Renal cortex interstitium (tissue), 11 donors: ENCODE measurements at regions not wholly inside any gene's neighbourhood (a gene's known extent, or its start where the extent isn't known, plus 50 kb on each side); places are given as distances from the start of the nearest gene placed in this dataset.
A peak's percentile ranks its signal among the peaks of the same experiment; 100 is the strongest.

Experiments
- DNase-seq, 11 donors: peaks; one replicate each; pipeline ENCODE4 v3.0.0-alpha.2; 2013; ENCODE audit warnings: low read depth in 9 of 11, low spot score in 4 of 11; ENCODE audit errors: extremely low read depth in 1 of 11

DNA sequence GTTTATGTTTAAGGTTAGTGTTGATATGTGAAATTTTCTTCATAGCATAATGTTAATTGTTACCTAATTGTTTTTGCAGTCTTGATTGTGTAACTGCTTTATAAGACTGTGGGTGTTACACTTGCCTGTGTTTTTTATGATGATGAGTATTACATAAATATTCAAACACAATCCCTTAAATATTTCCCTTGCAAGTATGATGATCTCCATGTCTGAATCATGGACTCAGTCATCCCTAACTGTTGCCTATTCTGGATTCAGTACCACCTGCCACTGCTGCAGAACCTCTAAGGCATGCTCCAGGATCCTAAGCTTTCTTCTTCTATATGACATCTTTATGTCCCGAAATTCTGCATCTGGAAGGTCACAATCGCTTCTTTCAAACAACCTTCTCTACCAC lies 246.3 kb upstream of the CLEC14A start:
- no peak for DNase-seq

GRCh38 chr14:38500125-38500524 lies 244.2 kb upstream of the CLEC14A start:
- DNase-seq = no peak

- no peak for DNase-seq
These were observed 240.2 kb upstream of the CLEC14A start for GRCh38 chr14:38496092-38496491.

DNA sequence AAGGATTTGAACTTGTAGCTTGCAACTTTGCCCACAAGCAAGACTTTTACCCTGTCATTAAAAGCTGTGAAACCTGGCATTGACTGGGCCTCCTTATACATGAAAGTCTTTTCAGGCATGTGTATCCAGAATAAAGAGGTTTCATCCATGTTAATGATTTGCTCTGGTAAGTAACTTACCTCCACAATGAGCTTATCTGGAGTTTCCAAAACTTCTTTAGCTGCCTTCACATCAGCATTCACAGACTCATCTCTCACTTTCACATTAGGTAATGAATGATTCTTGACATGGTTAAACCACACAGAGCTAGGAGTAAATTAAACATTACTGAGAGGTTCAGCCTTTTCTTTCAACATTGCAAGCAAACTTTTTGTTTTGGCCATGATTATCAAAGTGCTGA lies 234.4 kb upstream of the CLEC14A start:
- no peak for DNase-seq

- DNase-seq = no peak
These were observed 229.1 kb upstream of the CLEC14A start for GRCh38 chr14:38485026-38485425.

DNA sequence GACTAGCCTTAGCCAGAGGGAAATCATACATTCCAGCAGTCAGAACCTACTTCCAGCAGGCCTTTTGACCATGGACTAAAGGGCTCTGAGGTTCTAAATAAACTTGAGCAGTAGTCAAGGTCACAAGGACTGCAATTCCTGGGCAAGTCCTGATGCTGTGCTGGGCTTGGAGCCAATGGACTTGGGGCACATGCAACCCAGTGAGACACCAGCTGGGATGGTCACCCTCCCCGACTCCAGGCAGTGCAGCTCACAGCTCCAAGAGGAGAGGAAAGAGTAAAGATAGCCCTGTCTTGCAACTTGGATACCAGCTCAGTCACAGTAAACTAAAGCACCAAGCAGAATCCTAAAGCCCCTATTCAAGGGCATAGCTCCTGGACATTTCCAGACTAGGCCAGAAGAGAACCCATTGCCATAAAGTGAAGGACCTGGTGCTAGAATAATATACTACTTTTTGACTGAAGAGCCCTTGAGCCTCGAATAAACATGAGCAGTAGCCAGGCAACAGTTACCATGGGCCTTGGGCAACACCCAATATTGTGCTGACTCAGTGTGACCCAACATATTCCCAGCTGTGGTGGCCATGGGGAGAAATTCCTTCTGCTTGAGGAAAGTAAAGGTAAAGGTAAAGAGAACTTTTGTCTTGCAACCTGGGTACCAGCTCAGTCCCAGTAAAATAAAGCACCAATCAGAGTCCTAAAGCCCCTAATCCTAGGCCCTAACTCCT lies 226.2 kb upstream of the CLEC14A start:
- no peak for DNase-seq

DNA sequence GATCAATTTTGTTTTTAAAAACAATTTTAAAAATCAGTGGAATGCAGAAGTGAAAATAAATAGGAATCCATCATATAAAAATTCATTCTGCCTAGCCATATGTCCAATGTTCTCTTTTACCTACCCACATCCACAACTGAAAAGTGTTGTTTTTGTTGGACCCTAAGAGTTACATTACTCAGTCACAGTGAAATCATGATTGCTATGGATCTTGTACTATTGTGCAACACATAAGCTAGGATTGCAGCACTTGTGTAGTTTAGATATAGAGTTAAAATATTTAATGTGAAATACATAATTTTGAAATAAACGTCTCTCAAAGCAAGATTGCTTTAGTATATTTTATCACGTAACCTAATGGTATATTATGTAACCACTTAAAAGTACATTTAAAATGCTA lies 213.3 kb upstream of the CLEC14A start:
- DNase-seq = no peak

GRCh38 chr14:38442208-38442607 lies 186.3 kb upstream of the CLEC14A start:
- no peak for DNase-seq

DNA sequence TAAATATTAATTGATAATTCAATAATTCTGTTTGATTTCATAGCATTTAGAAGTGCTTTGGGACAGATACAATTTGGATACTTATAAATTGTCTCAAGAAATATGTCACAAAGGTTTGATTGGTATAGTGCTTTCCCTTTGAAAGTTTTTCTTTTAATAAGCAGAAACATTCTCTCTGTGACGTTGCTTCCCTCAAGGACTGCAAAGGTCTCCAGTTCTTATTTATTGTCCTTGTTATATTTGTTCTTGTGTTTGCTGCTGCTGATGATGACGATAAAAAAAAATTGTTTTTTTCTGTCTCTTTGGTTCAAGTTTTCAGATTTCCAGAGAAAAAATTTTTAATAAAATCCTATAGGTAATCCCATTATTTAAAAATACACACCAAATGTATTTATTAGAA lies 176.3 kb upstream of the CLEC14A start:
- DNase-seq = no peak

DNA sequence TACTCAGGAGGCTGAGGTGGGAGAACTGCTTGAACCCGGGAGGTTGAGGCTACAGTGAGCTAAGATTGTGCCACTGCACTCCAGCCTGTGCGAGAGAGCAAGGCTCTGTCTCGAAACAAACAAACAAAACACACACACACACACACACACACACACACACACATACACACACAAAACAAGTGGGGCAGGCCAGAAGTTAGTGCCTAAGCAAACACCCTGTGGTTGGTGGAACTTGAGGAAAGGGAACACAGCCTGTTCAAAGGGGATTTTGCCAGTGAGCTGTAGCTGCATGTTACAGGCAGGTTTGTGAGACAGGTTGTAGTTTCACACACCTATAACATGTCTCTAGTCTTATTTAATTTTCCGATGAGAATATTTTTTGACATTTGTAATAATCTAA lies 175.3 kb upstream of the CLEC14A start:
- DNase-seq = no peak

DNA sequence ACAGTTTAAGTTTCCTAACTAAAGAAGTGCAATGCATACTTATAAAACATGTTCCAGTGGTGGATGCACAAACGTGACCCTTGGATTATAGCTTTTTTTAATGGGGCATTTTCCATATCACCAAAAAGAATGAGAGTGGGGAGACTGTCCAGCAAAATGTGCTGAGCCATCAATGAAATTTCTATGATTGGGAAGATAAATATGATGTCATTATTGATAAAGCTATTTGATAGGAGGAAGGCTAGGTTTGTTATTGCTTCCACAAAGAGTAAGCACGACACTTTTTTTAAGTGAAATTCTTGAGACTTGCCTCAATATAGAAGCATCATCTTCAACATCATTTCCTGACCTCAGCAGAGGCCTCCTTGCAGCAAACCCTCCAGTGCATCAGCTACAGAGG lies 174.6 kb upstream of the CLEC14A start:
- no peak for DNase-seq

GRCh38 chr14:38425324-38425976 lies 169.6 kb upstream of the CLEC14A start:
- no peak for DNase-seq

DNA sequence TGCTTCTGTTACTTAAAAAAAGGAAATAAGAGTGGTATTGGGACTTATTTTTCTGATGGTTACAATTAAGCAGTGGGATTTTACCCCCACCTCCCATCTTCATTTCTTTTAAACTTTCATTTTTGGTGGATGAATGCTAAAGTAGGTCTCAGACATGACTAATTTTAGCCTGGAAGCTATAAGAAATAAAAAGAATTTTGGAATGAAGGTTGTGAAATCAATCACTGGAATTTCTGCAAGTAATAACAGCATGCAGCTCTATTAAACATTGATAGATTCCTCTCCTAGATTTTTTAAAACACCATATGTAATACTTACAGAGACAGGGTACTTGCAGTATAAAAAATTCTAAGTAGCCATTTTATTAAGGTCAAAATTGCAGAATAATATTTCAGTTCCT lies 164.2 kb upstream of the CLEC14A start:
- DNase-seq = no peak

DNA sequence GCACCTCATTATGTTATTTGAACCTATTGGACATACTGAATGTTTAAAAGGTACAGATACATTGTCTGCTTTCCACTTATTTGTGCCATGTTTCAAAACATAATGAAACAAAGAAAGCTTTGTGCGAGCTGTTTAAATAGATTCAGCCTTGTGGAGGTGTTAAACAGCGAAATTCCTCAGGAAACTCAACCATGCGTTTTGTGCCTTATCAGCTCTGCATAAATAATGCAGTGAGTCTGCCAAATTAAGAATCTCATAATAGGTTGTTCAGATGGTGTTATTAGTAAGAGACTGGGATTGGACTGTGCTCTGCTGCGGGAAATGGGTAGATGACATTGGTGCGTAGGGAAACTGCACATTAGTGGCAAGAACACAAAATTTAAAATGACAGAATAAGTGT lies 163.7 kb upstream of the CLEC14A start:
- DNase-seq = no peak

DNA sequence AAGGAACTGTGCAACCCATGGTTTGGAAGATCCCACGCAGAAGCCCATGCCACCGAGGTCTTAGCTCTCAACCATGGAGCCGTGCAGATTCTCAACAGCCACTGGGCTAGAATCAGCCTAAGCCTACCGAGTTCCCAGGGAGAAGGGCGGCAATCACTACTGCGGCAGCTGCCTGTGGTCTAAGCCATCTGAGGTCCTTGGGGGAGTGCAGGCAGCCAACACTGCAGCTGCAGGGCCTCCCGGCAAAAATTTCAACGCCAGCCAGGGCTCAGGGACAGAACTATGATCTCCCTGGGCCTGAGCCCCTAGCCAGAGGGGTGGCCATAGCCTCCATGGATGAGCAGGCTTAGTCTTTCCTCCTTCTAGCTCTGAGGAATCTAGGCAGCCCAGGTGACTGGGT lies 156.8 kb upstream of the CLEC14A start:
- no peak for DNase-seq

GRCh38 chr14:38410442-38410841 lies 154.5 kb upstream of the CLEC14A start:
- DNase-seq = no peak

GRCh38 chr14:38409071-38409705 lies 153.3 kb upstream of the CLEC14A start:
- no peak for DNase-seq

DNA sequence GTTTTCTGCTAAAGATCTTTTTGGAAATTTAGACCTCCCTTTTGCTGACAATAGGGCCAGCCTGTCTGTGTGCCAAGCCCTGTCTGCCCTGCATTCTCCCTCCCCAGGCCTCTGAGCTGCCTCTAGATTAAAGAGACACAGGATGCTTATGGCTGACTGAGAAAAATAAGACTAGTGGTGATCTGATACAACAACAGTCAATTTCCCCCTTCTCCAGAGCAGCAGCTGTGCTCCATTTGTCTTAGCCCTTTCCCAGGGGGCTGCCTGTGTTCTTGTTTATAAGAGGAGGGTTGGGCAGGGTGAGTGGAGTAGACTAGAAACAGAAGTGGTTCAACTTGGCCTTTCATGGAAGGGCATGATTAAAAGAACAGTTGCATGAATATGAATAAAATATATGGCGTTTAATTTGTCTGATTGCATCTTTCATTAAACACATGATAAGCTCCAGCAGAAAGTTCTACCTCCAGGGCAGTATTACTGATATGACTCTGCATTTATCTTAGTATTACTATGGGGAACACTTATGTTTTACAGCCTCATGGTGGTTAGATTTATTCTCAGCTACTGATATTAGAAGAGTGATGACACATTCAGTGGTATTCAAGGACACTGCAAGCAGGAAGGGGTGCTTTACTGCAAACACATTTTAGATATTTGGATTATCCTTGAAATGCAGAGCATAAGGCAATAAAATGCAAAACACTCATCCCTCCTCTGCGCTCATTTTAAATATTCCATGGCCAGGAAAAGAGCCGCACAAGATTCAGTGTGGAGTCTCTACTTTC lies 150.2 kb upstream of the CLEC14A start:
- peak in 6 of 11 donors; percentile 11 to 38 (median 18) for DNase-seq

DNA sequence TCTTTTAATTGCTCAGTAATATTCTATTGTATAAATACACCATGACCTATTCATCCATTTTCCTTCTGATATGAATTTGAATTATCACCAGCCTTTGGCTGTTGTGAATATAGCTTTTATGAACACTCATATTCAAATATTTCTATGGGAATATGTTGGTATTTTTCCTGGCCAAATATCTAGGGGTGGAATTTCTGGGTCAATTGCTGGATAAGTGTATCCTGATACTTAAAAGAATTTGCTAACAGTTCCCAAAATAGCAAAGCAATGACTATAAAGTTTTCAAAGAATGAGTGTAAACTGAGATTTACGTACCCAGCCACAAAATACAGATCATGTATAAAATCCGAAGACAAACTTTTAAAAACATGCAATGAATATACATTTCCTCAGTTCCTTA lies 148.7 kb upstream of the CLEC14A start:
- no peak for DNase-seq

DNA sequence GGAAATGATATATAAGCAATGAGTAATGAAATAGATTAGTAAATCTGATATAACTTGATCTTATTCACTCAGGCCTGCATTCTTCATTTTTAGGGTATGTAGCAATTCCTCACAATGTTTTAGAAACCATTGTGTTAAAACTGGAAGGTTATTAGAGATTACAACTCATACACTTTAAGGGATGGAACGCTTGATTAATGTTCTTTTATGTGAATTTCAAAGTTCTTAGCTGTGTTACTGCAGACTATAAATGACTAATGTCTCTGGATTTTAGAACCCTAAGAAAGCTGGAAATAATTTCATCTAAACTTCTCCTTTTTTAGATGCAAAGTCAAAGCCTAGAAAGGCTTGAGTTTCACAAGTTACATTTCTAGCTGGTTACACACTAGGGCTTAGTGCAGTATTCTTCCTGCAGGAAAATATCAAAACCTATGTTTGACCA lies 148.2 kb upstream of the CLEC14A start:
- no peak for DNase-seq
